Spleen (tissue), 7 donors: ENCODE measurements at regions not wholly inside any gene's neighbourhood (a gene's known extent, or its start where the extent isn't known, plus 50 kb on each side); places are given as distances from the start of the nearest gene placed in this dataset.

Source experiments
- CTCF ChIP-seq, 11 experiments: fragments of 200-600 bp in 7 of 11; fragments of 450-650 bp in 4 of 11; sonication (generic) in 4 of 11; IDR thresholded peaks in 8 of 11; conservative IDR thresholded peaks in 3 of 11; 1 replicate in 7 of 11; 2 replicates in 4 of 11; pipeline versions ENCODE4 v1.4.0 to v1.8.0; 2016 to 2021; ENCODE audit warnings: antibody characterized with exemption in 11 of 11, inconsistent platforms in 4 of 11, mild to moderate bottlenecking in 1 of 11
- POLR2A ChIP-seq, 3 donors: fragments of 450-650 bp; IDR thresholded peaks; one replicate each; pipeline ENCODE4 v1.5.1; 2017; ENCODE audit warnings: antibody characterized with exemption in 3 of 3, mild to moderate bottlenecking in 1 of 3
- POLR2AphosphoS5 ChIP-seq, 3 donors: sonication (generic); formaldehyde crosslinking; IDR thresholded peaks; one replicate each; pipeline ENCODE4 v1.5.1; 2017; ENCODE audit warnings: antibody characterized with exemption in 3 of 3
- donor health status: DM: no; HTN: no; CAD: no; lungs with moderate emphysema.
- donor health status: DM: no; HTN: no; CAD: no.
- donor health status: DM: no; HTN: no; CAD: no.

- TF ChIP-seq CTCF (IDR thresholded peaks at IDR 0.05 in 8 of 11, conservative IDR thresholded peaks at IDR 0.05 in 3 of 11) (peak in 1 of 11 experiments; percentile 23), POLR2A (IDR thresholded peaks at IDR 0.05) (no peak), POLR2AphosphoS5 (IDR thresholded peaks at IDR 0.05) (no peak)
These were observed 235.3 kb upstream of the SFRP2 start for GRCh38 chr4:154024097-154024694.
